ENCODE measurements at regions not wholly inside any gene's neighbourhood (a gene's known extent, or its start where the extent isn't known, plus 50 kb on each side); places are given as distances from the start of the nearest gene placed in this dataset.

GRCh38 chr16:73697336-73697735 is 599.3 kb upstream of the PSMD7 start:
- Histone ChIP-seq H3K4me3 (no peak overlapping the region), H3K36me3 (no peaks in the 10 kb centered on the region), H3K27ac (no peak overlapping the region), H3K4me1 (no peaks in the 10 kb centered on the region), H3K9me3 (peaks cover 0 to 4% (median 0%) of the 10 kb centered on the region in 4 donors), H3K27me3 (no peaks in the 10 kb centered on the region)
- no peak for DNase-seq (ENCODE audit: low spot score in 2 of 2)
- TF ChIP-seq POLR2A (IDR thresholded peaks at IDR 0.05), result no peak

GRCh38 chr16:73692861-73693260 is 603.8 kb upstream of the PSMD7 start:
- 18 to 20% methylated on average over 3 of the region's 3 CpGs for WGBS, 2 donors
- TF ChIP-seq, protein P1, sequence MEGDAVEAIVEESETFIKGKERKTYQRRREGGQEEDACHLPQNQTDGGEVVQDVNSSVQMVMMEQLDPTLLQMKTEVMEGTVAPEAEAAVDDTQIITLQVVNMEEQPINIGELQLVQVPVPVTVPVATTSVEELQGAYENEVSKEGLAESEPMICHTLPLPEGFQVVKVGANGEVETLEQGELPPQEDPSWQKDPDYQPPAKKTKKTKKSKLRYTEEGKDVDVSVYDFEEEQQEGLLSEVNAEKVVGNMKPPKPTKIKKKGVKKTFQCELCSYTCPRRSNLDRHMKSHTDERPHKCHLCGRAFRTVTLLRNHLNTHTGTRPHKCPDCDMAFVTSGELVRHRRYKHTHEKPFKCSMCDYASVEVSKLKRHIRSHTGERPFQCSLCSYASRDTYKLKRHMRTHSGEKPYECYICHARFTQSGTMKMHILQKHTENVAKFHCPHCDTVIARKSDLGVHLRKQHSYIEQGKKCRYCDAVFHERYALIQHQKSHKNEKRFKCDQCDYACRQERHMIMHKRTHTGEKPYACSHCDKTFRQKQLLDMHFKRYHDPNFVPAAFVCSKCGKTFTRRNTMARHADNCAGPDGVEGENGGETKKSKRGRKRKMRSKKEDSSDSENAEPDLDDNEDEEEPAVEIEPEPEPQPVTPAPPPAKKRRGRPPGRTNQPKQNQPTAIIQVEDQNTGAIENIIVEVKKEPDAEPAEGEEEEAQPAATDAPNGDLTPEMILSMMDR (IDR thresholded peaks at IDR 0.05), result no peak
- TF ChIP-seq POLR2A (IDR thresholded peaks at IDR 0.05) (no peak), EP300 (IDR thresholded peaks at IDR 0.05) (no peak)
- Histone ChIP-seq H3K4me3 (no peak overlapping the region), H3K36me3 (no peaks in the 10 kb centered on the region), H3K27me3 (no peaks in the 10 kb centered on the region), H3K4me1 (no peaks in the 10 kb centered on the region), H3K9me3 (peaks cover 0 to 4% (median 0%) of the 10 kb centered on the region in 4 donors), H3K27ac (no peak overlapping the region)
- no peak for DNase-seq (ENCODE audit: low spot score in 2 of 2)

- Histone ChIP-seq H3K27ac (no peak overlapping the region), H3K9me3 (no peaks in the 10 kb centered on the region), H3K36me3 (no peaks in the 10 kb centered on the region), H3K4me3 (no peak overlapping the region), H3K27me3 (no peaks in the 10 kb centered on the region), H3K4me1 (no peaks in the 10 kb centered on the region)
- 87 to 100% methylated on average over 2 of the region's 2 CpGs for WGBS, 2 donors
- DNase-seq (ENCODE audit: low spot score in 2 of 2), result no peak
- TF ChIP-seq POLR2A (IDR thresholded peaks at IDR 0.05) (no peak), EP300 (IDR thresholded peaks at IDR 0.05) (no peak)
- TF ChIP-seq, protein P1 (IDR thresholded peaks at IDR 0.05), result no peak
Observed at GRCh38 chr16:73683804-73684203, 612.8 kb upstream of the PSMD7 start.

- DNase-seq (ENCODE audit: low spot score in 2 of 2), result no peak
Observed at GRCh38 chr16:73672135-73672534, 624.2 kb upstream of the ZFHX3 start.

DNA sequence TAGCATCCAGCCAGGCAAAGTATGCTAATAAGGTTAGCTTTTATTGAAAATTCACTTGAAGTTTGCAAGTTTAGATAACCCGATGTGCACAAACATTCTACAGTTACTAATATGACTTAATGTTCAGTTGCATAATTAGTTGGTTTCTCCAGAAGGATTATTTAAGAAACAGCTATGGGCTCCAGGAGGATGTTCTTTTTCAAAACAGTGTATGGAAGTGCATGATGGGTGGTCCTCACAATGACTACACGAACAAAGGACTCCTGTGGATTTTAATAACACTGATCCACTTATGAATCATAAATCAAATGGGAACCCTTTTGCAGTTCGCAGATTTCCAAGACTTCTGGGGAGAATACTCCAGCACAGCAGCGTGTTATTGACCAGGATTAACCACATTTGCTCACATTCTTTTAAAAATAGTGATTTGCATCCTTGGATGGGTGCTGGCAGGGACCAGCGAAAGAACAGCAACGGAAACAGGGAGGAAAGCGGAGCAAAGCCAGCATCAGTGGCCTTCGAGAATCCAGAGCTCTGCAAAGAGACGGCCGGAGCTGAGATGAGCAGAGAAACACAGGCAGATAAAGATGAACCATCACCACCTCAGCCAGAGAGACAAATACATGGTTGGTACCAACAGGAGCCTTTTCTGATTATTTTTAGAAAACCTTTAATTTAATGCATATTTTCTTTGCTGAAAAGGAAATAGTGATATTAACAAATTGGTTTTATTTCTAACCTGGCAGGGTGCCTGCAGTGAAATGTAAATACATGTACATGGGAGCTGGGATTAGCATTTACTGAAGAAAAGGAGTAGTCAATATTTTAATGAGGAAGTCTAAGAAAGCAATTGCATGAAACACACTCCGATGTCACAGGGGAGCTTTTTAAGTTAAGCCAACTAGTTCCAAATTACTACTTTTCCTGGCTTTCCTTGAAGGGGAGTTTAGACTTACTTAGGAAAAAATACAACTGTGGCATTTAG is 623.2 kb upstream of the ZFHX3 start:
- Histone ChIP-seq H3K9me3 (peaks cover 0 to 13% (median 0%) of the 10 kb centered on the region in 4 donors), H3K4me3 (no peak overlapping the region), H3K36me3 (no peaks in the 10 kb centered on the region), H3K4me1 (no peaks in the 10 kb centered on the region), H3K27ac (no peak overlapping the region), H3K27me3 (no peaks in the 10 kb centered on the region)
- DNase-seq (ENCODE audit: low spot score in 2 of 2), result no peak
- 26 to 30% methylated on average over 11 of the region's 11 CpGs for WGBS, 2 donors
- TF ChIP-seq POLR2A (IDR thresholded peaks at IDR 0.05), result no peak
- TF ChIP-seq, protein P1 (IDR thresholded peaks at IDR 0.05), result no peak

More at GRCh38 chr16:73672135-73672534, 624.2 kb upstream of the ZFHX3 start:
- Histone ChIP-seq H3K4me3 (no peak overlapping the region), H3K36me3 (no peaks in the 10 kb centered on the region), H3K9me3 (peaks cover 0 to 17% (median 0%) of the 10 kb centered on the region in 4 donors), H3K4me1 (no peaks in the 10 kb centered on the region), H3K27me3 (no peaks in the 10 kb centered on the region), H3K27ac (no peak overlapping the region)
- TF ChIP-seq, protein P1 (IDR thresholded peaks at IDR 0.05), result no peak
- no peak for TF ChIP-seq POLR2A (IDR thresholded peaks at IDR 0.05)
- TF ChIP-seq EP300 (IDR thresholded peaks at IDR 0.05), result no peak
- 67 to 70% methylated on average over 3 of the region's 3 CpGs for WGBS, 2 donors

Data from tibial nerve (tissue), 4 donors.